Activated effector memory CD4-positive, alpha-beta T cell treated with anti-CD3 and anti-CD28 coated beads, Interleukin-2, amount 50 U/mL, for 16 hours (primary cell): ENCODE measurements at regions not wholly inside any gene's neighbourhood (a gene's known extent, or its start where the extent isn't known, plus 50 kb on each side); places are given as distances from the start of the nearest gene placed in this dataset.

Experiments used
- DNase-seq: peaks from one replicate; pipeline ENCODE4 v3.0.0-alpha.2; 2020

DNA sequence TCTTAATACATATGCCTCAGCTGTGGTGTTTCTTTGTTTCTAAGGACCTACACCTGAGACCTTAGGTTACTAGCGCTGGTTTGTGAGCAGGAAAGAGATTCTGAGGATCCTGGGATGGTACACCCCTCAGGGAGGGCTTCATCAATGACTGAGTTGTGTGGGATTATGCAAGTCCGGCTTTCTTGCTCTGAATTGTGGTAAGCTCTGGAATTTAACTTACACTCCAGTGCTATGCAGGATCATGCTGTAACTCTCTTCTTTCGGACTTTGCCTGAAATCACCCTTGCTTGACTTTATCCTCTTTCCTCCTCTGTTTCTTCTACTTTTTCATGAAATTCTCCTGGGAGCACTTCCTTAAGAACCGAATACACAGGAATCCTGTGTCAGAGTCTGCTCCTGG, 431.5 kb upstream of the BOD1L1 start:
- no peak for DNase-seq

GRCh38 chr4:14064984-14065383, 437.5 kb upstream of the BOD1L1 start:
- no peak for DNase-seq

- no peak for DNase-seq
Observed at GRCh38 chr4:14065406-14065805, 437.9 kb upstream of the BOD1L1 start.

DNA sequence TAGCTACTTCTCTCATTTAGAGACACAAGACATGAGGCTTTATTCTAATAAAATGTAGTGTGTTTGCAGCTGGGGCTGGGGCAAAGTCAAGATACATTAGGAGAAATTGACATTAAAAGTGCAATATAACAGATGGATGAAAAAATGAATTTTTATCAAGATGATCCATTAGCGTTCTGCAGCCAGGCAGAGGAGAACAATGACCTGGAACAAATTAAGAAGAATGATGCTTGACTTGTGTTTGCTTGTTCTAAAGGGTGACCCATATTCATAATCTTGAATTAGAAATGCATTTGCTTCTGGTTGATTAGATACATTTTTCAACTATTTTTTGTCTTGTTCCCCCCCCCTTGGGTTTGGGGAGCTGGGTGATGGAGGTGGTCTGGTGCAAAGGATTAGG, 439.5 kb upstream of the BOD1L1 start:
- DNase-seq, result no peak

GRCh38 chr4:14069886-14070285, 442.4 kb upstream of the BOD1L1 start:
- no peak for DNase-seq

DNA sequence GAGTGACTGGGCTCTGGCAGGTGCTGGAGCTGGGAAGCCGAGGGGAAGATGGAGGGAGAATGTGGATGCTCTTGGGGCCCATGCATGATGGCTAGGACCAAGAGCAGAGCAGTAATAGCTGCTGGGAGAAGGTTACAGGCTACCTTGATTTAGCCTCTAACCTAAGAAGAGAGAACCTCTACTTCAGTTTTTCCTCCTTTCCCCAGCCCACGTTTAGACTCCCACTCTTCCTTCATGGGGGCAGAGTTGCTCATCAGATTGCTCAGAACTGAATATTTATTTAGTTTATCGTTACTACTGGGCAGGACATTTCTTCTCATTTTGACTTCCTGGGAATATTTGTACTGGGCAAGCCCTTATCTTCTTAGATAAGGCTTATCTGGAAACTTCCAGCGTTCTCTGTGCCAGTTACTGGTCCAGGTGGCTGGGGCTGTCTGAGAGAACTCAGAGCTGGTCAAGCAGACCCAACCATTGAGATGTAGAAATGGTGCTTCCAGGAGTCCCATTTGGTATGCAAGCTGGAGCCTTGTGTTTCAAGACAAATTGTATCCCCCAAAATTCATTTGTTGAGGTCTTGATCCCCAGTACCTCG, 442.9 kb upstream of the BOD1L1 start:
- no peak for DNase-seq

DNA sequence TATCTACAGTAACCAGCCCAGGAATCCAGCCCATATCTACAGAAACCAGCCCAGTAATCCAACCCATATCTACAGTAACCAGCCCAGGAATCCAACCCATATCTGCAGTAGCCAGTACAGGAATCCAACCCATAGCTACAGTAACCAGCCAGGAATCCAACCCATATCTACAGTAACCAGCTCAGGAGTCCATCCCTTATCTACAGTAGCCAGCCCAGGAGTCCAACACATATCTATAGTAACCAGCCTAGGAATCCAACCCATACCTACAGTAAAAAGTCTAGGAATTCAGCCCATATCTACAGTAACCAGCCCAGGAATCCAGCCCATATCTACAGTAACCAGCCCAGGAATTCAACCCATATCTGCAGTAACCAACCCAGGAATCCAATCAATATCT, 445.0 kb upstream of the BOD1L1 start:
- no peak for DNase-seq

DNA sequence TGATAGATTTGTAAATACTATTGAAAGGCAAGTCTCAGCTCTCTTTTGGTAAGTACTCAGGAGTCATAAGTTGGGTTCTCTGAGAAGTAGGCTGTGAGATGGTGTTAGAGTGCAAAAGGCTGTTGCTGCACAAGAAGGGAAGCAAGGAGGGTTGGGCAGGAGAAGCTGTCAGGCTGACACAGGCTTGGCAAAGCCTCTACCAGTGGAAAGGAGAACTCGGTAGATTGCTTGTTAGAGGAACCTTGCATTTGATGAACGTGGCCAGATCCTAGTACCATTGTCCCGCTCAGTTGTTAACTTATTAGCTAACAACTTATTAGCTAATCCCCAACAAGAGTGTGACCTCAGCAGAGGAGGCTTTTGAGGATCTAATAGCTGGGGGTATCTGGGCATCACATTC, 449.3 kb upstream of the BOD1L1 start:
- DNase-seq, result no peak

DNA sequence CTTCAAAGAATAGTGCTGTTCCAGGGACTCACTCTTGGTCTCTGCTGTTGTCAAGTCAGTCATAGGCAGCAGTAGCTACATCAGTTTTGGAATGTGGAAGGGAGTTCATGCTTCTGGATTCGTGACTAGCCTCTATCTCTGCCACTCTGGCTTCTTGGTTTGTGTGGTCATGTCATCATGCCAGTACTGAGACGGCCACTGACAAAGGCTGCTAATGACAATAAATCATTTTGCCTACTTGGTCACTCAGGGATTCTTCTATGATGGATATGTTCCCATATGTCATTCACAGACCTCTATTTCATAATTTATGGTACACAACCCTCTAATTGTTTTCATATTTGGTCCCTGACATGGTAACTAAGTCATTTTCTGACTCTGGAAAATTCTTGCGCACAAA, 450.8 kb upstream of the BOD1L1 start:
- DNase-seq, result no peak

DNA sequence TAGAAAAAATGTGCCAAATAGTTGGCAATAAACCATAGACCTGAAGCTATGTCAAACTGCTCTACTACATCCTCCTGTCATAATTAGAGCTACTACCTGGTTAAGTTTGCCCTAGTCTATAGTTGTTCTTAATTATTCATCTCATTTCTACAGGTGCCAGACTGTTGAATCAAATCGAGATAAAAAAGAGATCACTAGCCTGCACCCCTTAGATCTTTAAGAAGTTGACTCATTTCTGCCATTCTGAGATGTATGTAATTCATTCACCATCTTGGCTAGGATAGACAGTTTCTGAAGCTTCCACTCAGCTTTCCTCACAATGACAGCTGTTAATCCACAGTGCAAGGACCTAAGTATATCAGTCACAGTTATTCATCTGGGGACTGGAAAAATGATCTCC, 452.1 kb upstream of the BOD1L1 start:
- DNase-seq, result no peak

DNA sequence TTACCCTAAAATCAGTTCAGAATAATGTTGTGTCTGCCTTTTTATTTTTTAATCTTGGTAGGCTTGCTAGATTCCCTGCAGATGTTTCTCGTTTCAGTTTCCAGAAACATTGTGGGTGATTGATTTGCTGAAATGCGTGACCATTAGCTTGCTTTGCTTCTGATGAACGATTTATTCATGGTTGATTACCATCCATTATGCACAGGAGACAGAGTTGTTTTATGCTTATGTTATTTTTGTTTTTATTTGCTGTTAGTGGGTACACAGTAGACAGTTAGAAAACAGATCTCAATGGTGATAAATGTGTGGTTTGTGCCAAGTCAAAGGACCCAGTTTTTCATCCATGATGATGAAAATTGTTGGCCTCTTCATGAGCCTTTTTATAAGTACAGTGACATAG, 455.6 kb upstream of the BOD1L1 start:
- DNase-seq, result no peak

- no peak for DNase-seq
Observed at GRCh38 chr4:14084598-14084997, 457.1 kb upstream of the BOD1L1 start.

DNA sequence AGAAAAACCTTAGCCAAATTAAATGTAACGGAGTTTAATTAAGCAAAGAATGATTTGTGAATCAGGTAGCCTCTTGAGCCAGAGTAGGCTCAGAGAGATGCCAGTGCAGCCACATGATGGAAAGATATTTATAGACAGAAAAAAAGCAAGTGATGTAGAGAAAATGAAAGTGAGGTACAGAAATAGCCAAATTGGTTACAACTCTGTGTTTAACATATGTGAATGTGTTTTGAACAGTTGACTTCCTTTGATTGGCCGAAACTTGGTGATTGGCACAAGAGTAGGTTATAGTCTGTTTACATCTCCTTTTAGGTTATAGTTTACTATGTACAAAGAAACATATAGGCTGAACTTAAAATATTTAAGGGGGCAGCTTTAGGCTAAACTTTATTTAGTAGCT, 459.9 kb upstream of the BOD1L1 start:
- no peak for DNase-seq

DNA sequence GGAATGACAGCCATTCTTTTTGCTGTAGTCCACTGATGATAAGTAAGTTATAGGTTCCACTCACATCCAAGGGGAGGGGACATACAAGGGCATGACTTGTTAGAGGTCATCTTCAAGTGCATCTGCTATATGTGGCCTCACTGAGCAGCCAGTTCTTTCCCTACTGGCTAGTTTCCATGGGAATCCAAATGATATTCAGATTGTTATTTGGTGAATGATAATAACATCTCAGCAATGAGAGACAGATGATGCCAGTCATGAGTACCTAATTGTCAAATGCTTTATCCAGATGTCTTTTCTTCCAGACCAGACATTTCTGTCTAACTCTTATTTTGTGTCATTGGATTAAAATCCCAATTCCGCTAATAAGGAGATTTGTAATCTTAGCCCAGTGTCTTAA, 460.4 kb upstream of the BOD1L1 start:
- no peak for DNase-seq

GRCh38 chr4:14091531-14091930, 464.0 kb upstream of the BOD1L1 start:
- DNase-seq, result no peak

DNA sequence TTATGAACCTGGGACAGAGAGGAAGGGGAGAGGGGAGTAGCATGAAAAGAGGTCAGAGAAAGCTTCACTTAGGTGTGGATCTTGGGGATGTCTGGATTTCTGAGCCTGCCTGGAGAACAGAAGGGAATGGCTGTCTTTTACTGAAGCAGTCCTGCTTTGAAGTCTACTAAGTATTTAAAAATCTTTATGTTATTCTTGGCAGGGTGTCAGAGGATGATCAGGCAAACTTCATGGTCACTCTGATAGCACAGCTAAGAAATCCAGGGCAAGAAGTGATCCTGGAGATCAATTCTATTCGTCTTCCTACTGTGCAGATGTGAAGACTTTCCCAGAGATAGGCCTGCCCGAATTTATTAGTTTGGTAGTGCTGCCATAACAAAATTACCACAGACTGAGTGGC, 464.4 kb upstream of the BOD1L1 start:
- no peak for DNase-seq

DNA sequence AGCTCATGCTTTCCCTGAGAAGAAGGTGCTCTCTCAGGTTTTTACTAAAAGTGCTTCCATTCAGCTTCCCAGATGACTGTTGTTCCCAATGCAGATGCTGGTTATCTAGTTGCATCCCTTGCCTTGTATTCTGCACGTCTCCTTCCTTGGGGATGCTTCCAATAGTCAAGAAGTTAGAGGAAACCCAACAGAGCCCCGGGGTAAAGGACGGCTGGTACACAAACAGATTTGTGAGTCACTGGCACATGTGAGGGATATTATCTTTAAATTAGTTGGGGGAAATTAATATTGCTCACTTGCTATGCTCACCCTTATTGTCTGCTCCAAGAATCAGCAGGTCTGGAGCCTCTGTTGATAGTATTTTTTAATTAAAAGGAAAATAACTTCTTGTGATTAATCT, 465.2 kb upstream of the BOD1L1 start:
- no peak for DNase-seq

DNA sequence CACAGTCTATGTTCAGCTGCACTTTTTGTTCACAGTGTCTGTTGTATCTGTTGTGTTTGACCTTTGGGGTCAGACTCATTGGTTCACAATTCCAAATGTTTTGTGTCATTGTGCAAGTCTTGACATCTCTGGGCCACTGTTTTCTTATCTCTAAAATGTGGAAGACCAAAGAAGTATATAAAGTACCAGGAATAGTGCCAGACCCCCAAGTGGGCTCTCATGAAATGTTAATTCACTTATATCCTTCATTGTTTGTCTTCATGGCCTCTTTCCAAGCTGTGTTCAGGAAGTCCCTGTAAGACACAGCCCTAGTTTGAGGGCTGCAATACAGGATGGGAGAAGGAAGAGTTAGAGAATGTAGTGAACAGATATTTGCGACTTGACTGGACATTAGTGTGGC, 468.3 kb upstream of the BOD1L1 start:
- DNase-seq, result no peak

DNA sequence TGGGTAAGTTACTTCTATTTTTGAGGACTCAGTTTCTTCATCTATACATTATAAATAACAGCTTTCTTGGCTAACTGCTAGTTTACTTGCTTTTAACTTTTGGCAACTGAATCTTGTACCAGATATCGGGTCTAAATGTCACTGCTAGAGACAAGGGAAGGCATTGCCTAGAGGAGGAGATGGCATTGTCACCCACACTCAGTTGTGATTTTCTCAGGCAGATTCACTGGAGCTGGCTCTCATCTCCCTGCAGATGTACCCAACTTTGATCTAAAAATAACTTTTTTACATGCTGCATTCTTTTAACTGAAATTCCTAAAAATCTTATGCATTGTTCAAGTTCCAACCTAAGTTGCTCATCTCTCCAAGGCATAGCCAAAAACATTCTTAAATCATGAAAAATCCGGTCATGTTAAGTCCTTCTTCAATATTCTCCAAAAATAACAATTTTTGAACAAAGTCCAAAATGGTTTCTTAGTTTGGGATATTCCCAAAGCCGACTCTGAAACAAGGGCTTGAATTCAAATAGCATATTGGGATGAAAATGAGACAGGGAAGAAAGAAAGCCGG, 469.0 kb upstream of the BOD1L1 start:
- DNase-seq, result no peak

GRCh38 chr4:14100349-14100748, 472.8 kb upstream of the BOD1L1 start:
- no peak for DNase-seq

DNA sequence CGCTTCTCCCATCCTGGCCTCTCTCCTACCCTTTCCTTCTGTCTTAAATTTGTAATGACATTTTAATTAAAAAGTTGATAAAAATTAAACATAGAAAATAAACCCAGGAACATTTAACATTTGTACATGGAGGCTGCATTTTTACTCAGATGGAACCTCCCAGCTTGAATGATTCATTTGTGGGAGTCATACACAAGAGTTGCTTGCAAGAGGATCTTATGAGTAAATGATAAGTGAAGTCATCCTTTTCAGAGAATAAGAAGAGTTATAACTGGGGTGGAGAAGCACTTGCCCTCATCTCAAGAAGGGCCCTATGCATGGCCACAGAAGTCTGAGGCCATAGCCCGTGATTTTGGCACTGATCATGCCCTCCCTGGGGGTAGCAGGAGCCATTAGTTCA, 482.9 kb upstream of the BOD1L1 start:
- DNase-seq, result no peak

DNA sequence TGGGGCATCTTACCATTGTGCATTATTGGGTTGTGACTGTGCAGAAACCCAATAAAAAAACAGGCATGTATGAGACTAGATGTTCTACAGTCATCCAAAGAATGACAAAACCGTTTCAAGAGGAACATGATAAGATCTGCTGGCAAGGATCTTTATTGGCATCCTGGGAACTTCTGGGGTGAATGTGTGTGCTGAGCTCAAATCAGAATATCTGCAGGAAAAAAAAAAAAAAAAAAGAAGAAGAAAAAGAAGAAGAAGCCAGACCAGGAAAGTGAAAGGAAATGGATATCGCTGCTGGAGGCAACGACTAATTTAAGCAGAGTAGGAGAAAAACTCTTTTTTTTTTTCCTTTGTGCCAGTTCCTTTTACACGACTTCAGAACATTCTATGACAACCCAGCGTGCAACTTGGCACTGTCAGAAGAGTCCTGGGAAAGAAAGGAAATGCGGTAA, 484.2 kb upstream of the BOD1L1 start:
- no peak for DNase-seq

DNA sequence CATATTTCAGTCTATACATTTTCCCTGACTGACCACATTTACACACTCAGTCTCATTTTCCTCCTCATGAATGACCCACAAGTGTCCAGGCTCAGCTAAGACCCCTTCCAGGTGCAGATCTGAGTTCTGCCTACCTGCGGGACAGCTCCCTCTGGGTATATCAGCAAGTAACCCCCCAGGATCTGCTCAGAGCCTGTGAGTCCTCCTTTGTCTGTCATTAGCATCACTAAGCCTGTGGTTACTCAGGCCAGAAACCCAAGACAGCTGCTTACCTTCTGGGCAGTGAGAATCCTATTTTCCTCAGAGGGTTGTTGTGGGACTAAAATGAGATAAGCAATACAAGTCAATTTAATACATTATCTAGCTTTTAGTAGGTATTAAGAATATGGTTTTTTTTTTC, 487.6 kb upstream of the BOD1L1 start:
- no peak for DNase-seq

DNA sequence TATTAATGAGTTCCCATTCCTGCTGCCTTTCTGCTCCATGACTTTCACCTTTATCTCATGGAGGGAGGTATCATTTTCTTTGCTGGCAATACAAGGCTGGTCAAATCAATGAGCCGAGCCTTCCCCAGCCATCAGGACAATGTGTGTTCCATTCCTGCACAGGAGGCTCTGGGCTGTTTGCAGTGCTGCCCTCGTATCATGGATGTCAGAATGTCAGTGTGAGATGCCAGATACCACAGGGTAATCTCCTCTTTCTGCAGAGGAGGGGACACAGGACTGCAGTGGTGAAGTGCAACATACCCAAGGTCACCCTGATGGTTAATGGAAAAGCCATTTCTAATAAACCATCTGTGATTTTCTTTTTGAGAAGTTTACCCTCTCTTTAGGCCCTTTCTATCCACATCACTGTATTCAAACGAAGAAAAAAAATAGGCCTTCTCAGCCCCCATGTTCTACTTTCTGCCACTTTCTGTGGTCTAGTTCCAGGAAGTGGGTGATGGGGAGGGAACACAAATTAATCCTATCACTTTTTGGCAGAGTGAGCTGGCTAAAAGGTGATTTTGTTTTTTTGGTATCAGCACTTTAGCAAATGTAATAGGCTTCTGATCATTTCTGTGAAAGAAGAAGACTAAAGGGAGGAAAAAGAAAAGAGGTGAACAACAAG, 490.2 kb upstream of the BOD1L1 start:
- DNase-seq, result no peak

DNA sequence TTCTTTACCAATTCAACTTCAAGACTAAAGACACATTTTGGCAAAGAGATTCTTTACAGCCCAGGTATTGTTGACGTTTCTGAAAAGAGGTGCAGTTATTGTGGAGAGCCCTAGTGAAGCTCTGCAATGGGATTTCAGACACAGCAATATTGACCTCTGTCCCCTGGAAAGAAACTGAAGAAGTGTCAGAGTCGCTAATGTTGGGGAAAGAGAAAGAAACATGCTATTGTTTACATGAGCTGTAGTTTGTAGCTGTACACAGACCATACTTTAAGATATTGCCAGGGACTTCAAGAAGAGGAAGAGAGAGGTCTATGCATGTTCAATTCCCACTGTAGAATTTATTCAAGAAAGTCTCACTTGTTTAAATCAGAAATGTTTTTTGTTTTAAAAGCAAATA, 497.3 kb upstream of the BOD1L1 start:
- DNase-seq, result no peak
